ENCODE measurements at regions not wholly inside any gene's neighbourhood (a gene's known extent, or its start where the extent isn't known, plus 50 kb on each side); places are given as distances from the start of the nearest gene placed in this dataset.
"Not testable (repeated sequence)": the region's sequence is repeated elsewhere in the genome, so short reads cannot be mapped to it uniquely, and the experiment has no call there.

DNA sequence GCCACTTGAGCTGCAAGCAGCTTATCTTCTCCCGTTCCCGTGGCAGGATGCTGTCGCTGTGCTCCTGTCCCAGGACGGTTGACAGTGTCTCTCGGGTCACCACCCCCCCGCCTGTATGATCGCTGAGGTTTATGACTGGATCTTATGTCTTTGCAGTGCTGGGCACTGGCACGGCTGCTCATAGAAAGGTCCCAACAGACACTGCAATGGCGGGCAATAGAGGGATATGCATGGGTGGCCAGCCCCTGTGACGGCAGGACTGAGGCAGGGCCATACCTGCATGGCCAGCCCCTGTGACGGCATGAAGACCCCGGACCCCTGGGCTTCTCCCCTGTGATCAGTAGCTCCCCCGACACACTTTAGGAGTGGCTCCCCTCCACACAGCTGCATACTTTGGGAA is 307.2 kb downstream of the TEX29 start:
- FAIRE-seq = no peak

DNA sequence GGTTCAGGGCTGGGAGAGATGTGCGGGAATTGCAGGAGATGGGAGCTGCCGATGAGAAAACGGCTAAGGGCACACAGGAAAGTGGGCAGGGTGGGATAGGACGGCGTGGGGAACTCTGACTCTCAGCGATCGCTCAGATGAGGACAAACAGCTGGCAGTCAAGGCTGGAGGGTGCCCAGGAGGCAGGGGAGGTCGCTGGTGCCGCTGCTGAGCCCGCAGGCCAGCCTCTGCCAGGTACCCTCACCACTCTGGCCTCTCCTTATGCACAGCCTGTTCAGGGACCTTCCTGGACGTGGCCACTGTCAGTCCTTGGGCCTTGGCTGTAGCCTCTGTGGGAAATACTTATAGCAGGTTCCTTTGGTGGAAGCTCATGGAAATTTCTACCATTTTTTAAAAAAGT is 308.6 kb downstream of the TEX29 start:
- FAIRE-seq = no peak

DNA sequence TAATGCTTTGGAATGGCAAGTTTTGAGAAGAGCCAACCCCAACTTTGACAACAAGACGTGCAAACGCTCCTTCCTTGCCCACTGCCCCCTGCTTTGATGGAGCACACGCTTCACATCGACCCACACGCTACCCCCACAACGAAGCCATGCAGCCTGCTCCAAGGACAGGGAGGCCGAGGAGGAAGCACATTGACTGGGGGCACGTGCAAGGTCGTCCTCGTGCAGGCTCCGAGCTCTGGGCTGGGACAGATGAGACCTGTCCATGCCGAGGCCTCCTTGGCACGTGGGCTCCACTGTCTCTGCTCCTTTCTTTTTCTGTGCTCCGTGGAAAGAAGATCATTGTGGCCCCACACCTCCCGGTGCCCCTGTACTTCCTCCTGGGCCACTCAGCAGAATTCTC is 309.0 kb downstream of the TEX29 start:
- no peak for FAIRE-seq

DNA sequence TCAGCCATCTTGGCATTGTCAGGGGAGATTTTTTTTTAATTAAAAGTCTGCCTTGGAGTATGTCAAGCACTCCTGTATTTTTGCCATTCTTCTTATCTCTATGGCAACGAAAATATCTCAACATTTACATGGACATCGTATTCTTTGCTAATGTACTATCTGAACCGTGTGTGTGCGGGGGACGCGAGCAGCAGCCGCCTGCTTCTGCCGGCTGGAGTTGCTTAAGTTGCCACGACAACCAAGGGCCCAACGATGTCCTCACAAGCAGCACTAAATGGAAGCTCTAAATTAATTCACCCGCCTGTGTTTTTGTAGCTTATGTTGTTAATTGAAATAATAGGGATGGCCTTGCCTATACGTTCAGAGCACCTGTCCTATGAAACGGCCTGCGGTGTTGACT is 309.5 kb downstream of the TEX29 start:
- FAIRE-seq = no peak

DNA sequence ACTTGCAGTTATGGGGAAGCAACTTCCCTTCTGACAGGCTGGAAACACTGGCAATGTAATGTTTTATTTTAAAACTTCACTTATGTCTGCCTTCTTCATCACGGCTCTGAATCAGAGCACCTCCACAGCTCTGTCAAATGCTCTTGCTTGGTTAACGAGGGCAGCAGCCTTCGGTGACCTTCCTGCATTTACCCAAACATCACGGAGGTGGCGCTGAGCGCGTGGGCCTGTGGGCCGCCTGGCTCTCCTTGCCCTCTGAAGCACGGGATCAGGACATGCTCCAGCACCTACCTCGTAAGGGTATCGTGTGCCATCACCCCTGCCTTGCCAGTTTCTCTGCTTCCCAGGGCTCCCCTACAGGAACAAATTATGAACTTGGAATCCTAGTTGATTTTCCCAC is 310.0 kb downstream of the TEX29 start:
- FAIRE-seq = no peak

DNA sequence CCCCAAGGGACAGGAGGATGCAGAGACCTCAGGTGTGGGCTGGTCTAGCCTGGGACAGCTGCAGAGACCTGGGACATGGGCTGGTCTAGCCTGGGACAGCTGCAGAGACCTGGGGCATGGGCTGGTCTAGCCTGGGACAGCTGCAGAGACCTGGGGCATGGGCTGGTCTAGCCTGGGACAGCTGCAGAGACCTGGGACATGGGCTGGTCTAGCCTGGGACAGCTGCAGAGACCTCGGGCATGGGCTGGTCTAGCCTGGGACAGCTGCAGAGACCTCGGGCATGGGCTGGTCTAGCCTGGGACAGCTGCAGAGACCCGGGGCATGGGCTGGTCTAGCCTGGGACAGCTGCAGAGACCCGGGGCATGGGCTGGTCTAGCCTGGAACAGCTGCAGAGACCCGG is 310.8 kb downstream of the TEX29 start:
- not testable (repeated sequence) for FAIRE-seq

DNA sequence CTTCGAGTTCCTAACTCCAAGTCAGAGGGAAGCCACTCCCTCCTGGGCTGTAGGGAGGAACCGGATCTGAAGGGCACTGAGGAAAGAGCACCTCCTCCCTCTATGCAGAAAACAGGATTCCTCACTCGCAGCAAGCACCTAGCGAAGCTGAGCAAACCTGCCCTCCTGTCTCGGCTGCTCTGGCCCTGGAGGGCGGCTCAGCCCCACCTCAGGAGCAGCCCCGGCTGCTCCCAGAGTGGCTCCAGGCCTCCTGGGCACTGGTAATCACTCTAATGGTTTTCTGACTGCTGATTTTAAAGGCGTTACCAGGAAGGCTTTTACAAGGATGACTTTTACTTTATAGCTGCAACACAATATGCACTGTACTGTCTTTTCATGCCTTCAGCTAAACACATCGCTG is 312.5 kb downstream of the TEX29 start:
- no peak for FAIRE-seq

DNA sequence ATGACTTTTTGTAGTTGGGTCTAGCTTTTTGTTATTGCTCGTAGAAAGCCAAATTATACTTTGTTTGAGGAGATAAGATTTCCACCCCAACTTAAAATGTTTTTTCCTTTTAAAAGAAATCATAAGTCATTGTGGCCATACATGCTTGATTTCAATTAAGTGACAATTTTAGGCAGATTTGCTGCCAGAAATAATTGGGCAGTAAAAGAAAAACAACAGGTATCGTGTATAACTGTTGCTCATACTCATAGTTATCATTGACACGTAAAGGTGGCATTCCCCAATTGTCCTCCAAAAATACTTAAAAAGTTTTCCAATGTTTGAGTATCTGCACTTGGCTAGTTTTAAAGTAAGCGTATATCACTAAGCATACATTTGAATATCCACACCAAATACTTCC is 313.0 kb downstream of the TEX29 start:
- no peak for FAIRE-seq

DNA sequence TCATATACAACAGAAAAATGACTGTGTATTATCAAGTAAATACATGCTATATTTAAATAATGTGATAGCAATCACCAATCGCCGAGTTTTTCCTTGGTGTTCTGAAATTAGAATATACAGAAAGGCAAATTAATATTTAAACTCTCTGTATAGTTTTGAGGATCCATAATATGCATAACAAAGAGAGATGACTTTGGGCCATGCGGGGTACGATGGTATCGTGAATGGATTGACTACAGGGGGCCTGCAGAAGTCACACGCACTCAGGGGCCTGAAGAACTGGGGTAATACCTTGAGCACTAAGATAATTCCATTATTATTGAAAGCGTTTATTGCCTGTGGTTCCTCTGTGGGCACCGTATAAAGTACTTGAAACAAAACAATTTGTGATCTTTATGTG is 314.0 kb downstream of the TEX29 start:
- FAIRE-seq = no peak

DNA sequence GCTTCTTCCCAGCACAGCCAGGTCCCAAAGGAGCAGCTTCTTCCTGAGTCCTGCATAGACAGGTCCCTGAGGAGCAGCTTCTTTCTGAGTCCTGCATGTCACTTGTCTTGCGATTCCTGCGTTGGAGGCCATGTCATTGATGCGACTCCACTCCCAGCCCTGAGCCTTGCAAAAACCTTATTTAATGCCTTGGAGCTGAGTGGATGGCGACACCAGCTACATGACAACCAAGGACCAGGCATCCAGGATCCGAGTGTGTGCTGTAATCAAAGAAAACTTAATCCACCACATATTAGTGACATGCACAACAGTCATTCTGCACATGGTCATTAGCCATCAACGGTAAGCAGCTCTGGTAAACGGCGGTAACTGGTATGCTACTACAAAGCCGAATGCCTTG is 315.8 kb downstream of the TEX29 start:
- no peak for FAIRE-seq

DNA sequence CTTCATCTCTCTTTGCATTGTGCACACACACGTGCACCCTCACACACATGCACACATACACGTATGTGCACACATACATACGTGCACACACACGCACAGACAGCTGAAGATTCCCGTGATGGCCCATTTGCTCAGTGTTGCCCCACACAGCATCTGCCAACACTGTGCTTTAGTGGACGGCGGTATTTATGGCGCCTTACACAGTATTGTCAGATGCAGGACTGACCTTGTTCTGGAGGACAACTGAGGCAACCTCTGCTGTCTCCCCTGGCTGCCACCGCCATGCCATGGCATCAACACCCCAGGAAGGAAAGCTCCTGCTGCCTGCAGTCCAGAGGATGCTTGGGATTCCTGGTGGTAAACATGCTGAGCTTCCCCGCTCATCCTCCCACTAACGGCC is 316.4 kb downstream of the TEX29 start:
- no peak for FAIRE-seq

DNA sequence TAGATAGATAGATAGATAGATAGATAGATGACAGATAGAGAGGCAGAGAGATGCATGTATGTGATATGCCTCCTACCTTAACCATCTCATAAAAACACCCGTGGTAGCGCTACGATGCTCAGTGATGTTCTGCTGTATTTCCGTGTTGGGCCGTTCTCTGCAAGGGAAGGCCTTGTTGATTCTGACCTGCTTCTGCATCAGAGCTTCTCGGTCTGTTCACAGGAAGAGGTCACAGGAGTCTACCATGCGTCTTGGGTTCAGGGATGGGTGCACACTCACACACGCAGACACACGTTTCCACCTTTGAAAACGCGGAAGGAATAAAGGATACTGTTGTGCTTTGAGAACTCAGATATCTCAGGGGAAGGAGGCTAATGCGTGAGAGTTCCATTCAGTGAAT is 316.9 kb downstream of the TEX29 start:
- no peak for FAIRE-seq

DNA sequence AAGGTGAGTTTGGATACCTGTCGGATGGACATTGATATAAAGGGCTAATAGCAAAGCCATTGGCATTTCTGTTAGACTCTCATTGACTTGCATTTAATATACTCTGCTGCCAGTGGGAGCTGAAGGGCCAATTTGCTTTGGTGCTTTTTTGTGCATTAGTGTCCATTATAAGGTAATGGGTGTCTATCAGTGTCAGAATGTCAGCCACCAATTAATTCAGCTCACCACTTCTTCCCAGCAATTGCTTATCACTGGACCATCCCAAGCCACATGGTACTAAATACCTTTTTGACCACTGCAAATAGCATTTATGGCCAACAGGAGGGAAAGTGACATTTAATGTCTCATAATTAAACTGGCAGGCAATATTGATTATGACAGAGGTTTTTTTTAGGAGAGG is 317.8 kb downstream of the TEX29 start:
- FAIRE-seq = no peak

DNA sequence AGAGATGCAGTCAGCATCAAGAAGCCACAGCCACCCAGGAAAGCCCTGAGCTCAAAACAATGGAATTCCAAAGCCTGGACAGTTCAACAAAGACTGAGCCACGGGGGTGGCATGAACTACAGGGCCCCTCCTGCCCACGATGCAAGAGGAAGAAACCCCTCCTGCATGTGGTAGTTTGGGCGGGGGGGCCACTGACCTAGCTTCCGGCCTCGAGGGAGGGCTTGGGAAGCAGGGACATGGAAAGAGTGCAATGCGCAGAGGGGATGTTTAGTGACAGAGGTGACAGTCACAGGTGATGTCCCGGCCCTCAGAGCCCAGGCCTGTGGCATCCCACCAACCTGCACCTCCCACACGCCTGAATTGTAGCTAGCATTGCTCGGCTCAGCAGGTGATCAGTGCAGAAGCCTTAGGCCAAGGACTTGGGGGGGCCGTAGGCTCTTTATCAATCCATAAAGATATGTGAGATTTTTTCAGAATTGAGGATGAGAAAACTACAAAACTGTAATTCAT is 318.8 kb downstream of the TEX29 start:
- no peak for FAIRE-seq

DNA sequence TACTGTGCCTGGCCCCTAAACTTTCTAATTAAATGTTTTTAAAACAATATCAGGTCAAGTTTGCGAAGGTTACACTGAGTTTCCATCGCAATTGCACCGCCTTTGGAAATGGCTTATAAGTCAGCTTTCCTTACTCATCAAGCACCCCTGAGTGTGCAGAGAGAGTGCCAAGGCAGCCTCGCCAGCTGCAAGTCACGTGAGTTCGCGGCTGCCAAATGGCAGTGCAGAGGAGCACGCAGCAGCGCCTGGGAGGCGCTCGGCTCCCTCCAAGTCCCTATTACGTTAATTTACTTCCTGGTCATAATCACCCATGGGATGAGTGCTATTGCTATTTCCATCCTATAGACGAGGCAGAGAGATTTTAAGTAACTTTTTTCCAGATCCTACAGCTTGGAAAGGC is 319.6 kb downstream of the TEX29 start:
- FAIRE-seq = no peak

DNA sequence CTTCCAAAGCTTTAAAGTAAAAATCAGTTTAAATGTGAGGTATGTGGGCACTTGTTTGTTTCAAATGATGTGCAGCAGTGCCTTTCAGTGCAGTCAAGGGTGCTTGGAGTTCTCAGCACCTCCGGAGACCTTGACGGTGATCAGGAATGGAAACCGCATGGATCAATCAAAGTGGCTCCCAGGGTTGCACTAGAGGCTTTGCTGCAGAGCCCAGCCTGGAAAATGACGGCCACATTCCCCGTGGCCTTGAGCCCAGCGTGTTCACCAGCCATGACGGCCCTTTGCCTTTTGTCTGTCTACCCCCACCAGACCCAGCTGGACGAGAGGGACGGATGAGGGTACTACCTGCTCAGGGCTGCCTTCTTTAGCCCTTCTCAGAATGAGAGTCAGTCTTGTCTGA is 320.0 kb downstream of the TEX29 start:
- FAIRE-seq = no peak

DNA sequence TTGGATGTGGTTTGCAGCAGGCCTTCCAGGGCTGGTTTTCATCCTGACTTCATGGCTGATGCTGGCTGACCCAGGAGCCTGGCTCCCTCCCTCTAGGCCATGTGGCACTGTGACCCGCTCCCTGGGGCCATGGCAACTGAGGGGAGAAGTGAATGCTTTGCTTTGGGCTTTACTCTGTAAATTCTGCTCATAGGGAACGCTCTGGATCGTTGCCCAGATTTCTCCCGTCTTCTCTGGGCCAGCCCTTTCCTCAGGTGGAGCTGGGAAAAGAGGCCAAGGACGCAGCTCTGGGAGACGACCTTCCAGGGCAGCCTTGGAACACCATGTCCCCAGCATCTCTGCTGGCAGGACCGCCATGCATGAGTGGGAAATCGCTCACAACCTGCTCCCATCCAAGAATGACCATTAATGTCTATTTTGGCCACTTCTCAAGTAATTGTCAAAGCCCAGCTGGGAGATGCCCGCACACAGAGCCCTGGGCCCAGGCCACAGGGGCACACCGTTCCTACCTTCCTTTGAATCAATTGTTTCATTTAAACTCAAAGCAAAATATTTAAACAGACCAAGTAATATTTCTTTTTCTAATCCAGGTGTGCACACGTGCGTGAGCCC is 321.8 kb downstream of the TEX29 start:
- FAIRE-seq = no peak

DNA sequence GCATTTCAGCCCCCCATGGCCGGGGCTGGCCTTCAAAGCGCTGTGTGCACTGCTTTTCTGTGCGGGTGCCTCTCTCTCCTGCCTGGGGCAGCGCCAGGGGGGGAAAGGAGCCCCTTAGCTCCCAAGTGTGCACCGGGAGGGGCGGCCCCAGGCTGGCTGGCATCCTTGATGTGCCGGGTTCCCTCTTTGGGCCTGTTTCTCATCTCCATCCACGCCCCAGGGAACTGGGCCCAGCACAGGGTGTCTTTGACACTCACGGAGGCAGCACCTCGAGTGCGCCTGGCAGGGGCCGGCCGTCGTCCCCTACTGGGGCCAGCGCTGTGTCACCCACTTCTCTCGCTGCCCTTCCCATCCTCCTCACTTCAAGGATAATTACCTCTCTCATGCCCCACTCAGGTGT is 324.3 kb downstream of the TEX29 start:
- no peak for FAIRE-seq

DNA sequence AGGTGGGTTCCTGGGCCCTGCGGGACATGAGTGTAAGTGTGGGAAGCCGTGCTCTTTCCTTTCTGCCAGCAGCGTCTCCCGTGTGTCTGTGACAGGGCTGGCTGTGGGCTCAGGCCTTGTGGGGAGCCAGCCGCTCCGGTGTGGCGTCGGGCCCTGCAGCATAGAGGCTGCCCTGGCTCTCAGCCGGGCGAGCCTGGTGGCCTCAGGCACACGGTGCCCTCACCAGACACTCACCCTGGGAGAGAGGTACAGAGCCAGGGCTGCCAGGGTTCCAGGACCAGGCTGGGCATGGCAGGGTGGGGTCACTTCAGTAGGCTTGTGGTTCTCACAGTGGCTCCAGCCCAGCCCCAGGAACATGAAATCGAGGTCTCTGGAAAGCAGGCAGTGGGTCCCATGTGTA is 324.8 kb downstream of the TEX29 start:
- no peak for FAIRE-seq

DNA sequence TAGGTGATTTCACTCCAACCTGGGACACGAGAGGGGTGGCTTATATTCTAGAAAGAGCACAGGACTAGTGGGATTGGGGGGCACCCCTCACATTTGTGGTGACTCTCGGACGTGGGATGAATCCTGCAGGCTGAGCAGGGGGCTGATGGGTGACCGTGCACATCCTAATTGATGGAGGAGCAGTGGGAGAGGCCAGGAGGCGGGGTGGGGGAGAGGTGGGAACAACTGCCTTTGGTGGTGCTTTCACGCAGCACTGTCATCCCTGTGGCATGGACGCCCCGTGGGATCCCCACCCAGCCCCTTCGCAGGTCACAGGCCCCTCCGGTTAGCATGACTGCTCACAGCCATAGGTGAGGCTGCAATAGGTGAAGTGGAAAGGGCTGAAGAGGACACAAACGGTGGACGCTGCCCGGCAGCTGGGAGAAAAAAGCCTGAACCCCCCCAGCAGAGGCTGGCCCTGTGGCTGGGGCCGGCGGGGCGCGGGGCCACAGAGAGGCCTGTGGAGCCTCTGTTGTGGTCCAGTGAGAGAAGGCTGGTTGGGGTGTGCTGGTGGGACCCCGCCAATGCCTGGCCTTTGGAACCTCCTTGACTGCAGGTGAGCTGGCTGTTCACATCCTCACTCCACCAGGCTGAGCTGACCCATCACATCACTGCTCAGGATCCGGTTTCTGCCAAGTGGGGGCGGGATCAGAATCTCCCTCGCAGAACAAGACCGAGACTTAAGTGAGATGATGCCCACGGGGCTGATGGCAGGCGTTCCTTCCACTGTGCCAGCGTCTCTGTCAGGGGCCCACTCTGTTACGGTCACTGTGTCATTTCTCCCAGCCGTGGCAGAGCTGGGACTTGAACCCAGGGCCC is 325.4 kb downstream of the TEX29 start:
- FAIRE-seq = no peak

DNA sequence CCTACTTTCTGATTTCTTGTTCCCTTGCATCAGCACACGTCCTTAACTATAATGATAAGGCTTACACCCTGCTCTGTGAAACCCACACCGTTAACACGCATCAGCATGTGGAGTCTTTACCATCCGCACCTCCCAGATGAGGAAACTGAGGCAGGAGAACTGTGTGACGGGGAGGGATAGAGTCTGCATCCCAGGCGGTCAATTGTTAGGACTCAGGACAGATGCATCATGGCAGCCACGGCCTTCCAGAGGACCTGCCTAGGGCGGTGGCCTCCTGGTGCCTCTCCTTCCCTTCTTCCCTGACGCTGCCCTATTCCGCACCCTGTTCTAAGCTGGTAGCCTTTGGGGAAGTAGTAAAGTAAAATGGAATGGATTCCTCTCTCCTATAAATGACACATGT is 326.0 kb downstream of the TEX29 start:
- no peak for FAIRE-seq

DNA sequence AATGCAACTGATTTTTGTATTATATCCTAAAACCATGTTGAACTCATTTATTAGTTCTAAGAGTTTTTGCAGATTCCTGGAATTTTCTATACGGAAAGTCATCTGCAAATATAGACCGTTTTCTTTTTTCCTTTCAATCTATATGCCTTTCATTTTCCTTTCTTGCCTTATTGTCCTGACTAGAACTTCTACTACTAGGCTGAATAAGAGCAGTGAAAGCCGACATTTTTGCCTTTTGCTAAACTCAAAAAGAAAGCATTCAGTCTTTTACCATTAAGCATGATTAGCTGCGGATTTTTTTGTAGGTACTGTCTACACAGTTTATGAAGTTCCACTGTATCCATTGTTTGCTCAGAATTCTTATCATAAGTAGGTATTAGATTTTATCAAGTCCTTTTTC is 328.4 kb downstream of the TEX29 start:
- no peak for FAIRE-seq

DNA sequence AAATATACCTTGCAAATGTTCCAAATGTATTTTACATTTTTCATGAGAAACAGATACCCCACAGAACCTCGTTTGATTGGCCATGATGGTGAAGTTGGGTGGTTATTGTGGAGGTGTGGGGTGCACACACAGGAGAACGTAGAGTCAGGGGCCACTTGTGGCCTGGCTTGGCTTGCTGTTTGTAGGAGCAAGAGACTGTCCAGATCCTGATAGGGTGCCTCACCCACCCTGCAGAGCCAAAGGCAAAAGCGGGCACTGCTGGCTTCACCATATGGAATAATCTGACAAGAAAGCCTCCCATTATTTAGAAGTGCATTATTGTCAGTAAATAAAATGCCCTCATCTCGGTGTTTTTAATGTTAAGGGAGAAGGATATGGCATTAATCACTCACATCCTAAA is 330.2 kb downstream of the TEX29 start:
- no peak for FAIRE-seq

DNA sequence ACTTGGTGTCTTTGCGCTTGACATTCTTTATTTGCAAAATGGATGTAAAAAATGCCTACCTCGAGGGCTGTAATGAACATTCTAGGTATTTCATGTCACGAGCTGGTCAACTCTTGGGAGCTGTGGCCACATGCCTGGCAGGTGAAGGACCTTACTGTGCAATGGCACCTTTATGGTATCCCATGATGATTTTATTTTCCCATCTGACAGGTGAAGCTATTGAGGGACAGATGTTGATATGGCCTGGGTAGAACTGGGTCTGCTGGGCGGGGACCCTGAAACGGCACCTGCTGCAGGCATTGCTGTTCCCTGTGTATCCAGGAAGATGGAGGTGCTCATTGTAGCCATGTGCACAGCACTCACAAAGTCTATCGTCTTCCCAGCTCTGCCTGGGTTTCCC is 332.2 kb downstream of the TEX29 start:
- no peak for FAIRE-seq

DNA sequence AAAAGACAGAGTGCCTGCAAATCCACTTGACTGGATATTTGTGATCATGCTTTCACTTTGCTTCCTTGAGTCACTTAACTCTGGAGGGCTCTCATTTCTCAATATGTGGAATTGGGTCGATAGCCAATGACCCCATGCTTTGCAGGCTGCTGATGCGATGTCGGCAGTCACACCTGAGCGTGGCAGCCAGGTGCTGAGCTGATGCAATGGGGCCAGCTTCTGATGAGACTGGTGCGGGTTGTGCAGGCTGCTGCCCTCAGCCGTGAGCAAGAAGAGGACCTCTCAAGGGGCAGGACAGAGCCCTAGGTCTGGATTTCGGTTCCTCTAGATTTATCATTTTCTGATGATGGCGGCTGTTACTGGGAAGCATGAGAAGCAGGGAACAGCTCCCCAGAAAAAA is 334.1 kb downstream of the TEX29 start:
- no peak for FAIRE-seq

All from A204.1 (cell line).